HEK293 (cell line): ENCODE measurements at regions not wholly inside any gene's neighbourhood (a gene's known extent, or its start where the extent isn't known, plus 50 kb on each side); places are given as distances from the start of the nearest gene placed in this dataset.

ENCODE experiments used
- CTCF ChIP-seq: fragments of 450-650 bp; formaldehyde crosslinking; IDR thresholded peaks from 2 replicates; pipeline ENCODE4 v1.5.1; 2016; ENCODE audit warnings: missing biosample characterization, missing genetic modification characterization
- FEZF1 ChIP-seq: fragments of 450-650 bp; formaldehyde crosslinking; IDR thresholded peaks from 2 replicates; pipeline ENCODE4 v1.5.1; 2016; ENCODE audit warnings: missing biosample characterization, missing genetic modification characterization
- YY1 ChIP-seq: fragments of 450-650 bp; formaldehyde crosslinking; IDR thresholded peaks from 2 replicates; pipeline ENCODE4 v1.5.1; 2018; ENCODE audit warnings: missing biosample characterization, missing genetic modification characterization
- ZNF510 ChIP-seq: fragments of 450-650 bp; formaldehyde crosslinking; IDR thresholded peaks from 2 replicates; pipeline ENCODE4 v1.5.1; 2018; ENCODE audit warnings: mild to moderate bottlenecking, missing genetic modification characterization, missing biosample characterization; ENCODE audit not compliant: insufficient replicate concordance
- ZNF610 ChIP-seq: fragments of 450-650 bp; formaldehyde crosslinking; IDR thresholded peaks from 2 replicates; pipeline ENCODE4 v1.5.1; 2016; ENCODE audit warnings: missing biosample characterization, missing genetic modification characterization, borderline replicate concordance
- ZNF624 ChIP-seq: fragments of 450-650 bp; formaldehyde crosslinking; IDR thresholded peaks from 2 replicates; pipeline ENCODE4 v1.5.1; 2017; ENCODE audit warnings: missing biosample characterization, missing genetic modification characterization
- TF ChIP-seq, protein P1 (sequence below): fragments of 450-650 bp; formaldehyde crosslinking; IDR thresholded peaks from 2 replicates; pipeline ENCODE4 v1.5.1; 2016; ENCODE audit warnings: missing biosample characterization, missing genetic modification characterization

DNA sequence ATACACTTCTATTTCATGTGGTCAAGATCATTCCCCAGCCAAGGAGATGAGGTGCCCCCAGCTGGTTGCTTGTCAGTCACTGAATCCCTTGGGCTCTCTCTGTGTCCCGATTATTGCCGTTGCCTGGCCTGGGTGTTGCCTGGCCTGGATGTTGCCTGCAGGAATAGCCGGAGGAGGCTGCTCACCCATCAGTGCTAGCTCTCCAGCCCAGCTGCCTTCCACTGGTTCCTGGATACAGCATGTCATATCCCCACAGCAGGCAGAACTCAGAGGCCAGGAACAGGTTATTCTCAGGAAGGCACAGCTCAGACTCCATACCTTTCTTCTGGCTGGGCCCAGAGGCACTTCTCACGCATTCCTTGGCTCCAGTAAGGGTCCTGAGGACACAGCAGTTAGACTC, 542.1 kb upstream of the MGMT start:
- no peak for TF ChIP-seq YY1
- TF ChIP-seq ZNF624 (tag by site-specific recombination): no peak
- TF ChIP-seq CTCF (tag by site-specific recombination): no peak
- no peak for TF ChIP-seq ZNF510 (tag by site-specific recombination)
- TF ChIP-seq ZNF610: no peak
- TF ChIP-seq FEZF1 (tag by site-specific recombination): no peak
- TF ChIP-seq, protein P1, sequence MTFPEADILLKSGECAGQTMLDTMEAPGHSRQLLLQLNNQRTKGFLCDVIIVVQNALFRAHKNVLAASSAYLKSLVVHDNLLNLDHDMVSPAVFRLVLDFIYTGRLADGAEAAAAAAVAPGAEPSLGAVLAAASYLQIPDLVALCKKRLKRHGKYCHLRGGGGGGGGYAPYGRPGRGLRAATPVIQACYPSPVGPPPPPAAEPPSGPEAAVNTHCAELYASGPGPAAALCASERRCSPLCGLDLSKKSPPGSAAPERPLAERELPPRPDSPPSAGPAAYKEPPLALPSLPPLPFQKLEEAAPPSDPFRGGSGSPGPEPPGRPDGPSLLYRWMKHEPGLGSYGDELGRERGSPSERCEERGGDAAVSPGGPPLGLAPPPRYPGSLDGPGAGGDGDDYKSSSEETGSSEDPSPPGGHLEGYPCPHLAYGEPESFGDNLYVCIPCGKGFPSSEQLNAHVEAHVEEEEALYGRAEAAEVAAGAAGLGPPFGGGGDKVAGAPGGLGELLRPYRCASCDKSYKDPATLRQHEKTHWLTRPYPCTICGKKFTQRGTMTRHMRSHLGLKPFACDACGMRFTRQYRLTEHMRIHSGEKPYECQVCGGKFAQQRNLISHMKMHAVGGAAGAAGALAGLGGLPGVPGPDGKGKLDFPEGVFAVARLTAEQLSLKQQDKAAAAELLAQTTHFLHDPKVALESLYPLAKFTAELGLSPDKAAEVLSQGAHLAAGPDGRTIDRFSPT (tag by site-specific recombination): no peak
